ENCODE measurements at regions not wholly inside any gene's neighbourhood (a gene's known extent, or its start where the extent isn't known, plus 50 kb on each side); places are given as distances from the start of the nearest gene placed in this dataset.

DNA sequence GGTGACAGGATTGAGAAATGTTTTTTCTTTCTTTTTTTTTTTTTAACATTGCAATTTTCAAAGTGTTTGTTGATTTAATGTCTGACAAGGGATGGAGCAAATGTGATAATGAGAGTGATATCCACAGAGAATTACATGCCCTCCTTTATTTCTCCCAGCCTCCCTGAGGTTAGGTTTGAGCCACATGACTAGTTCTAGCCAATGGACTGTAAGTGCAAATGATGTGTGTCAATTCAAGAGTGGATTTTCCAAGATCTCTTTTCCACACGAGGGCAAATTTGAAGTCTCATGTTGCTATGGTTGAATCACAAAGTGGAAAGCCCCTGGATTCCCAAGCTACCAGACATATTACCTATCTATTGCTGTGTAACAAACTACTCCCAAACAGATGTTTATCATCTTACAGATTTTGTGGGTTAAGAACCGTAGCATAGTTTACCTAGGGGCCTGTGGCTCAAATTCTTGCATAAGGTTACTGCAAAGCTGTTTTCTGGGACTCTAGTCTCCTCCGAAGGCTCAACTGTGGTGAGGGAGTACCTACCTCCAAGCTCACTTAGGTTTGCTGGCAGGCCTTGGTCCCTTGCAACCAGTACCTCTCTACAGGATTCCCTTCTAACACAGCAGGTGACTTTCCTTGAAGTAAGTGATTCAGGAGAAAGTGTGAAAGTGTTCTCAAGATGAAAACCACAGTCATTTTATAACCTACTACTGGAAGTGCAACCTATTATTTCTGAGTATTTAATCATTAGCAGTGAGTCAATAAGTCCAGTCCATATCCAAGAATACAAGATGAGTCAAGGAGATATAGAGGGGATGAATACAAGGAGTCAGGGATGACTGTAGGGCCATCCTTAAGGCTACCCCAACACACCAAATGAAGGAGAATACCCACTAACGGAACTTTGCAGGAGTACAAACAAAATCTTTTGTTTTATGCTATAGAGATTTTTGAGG is 533.6 kb downstream of the PTPRC start:
- Histone ChIP-seq H3K4me3 (ENCODE audit: low read length) (no peak overlapping the region), H3K27me3 (ENCODE audit: insufficient read depth, low read length, poor library complexity, severe bottlenecking) (no peaks in the 10 kb centered on the region), H3K36me3 (ENCODE audit: insufficient read depth, low read length) (no peaks in the 10 kb centered on the region), H3K27ac (ENCODE audit: low read depth, low read length) (no peak overlapping the region), H3K9me3 (ENCODE audit: low read length) (no peaks in the 10 kb centered on the region), H3K4me1 (ENCODE audit: insufficient read depth, low read length) (peaks cover 45% of the 10 kb centered on the region)
- Mint-ChIP-seq H3K27me3 (no peaks in the 10 kb centered on the region), H3K27ac (peak overlapping the region; percentile 54 to 97 (median 87)), H3K4me1 (peaks cover 59 to 69% (median 63%) of the 10 kb centered on the region in 3 donors), H3K9me3 (no peaks in the 10 kb centered on the region), H3K4me3 (peak overlapping the region in 6 of 7 donors; percentile 16 to 37 (median 24)), H3K36me3 (no peaks in the 10 kb centered on the region)
- ChIA-PET CTCF (interaction anchor here (0.9 kb wide), 1 partner anchor 782 kb away, joined by 3 read pairs; no protein-coding TSS in a partner anchor), POLR2A (no interaction called here)
- no peak for DNase-seq

DNA sequence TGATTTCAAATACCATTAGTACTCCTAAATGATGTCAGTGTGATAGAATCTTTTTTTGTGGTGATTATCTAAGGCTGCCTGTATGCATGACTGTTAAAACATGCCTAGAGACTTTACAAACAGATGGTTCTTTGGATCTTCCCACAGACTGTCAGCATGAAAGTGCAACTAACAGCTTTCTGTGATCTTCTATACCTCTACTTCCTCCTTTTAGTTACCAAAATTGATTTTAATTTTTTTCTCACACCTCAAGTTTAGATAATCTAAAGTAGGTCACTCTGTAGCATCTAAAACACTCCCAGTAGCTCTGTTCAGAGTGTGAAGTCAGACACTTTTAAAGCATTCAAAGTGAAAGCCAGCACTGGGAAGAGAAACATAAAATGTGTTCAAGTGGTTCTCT is 534.5 kb downstream of the PTPRC start:
- H3K4me1 ChIP-seq (ENCODE audit: insufficient read depth, low read length) = peaks cover 45% of the 10 kb centered on the region
- H3K27me3 ChIP-seq (ENCODE audit: insufficient read depth, low read length, poor library complexity, severe bottlenecking) = no peaks in the 10 kb centered on the region
- H3K4me1 Mint-ChIP-seq = peaks cover 57 to 64% (median 60%) of the 10 kb centered on the region in 3 donors
- H3K4me3 Mint-ChIP-seq = peak overlapping the region; percentile 7 to 70 (median 16)
- peak overlapping the region; percentile 9 to 97 (median 80) for H3K27ac Mint-ChIP-seq
- DNase-seq = peak in 2 of 5 donors; percentile 24 to 74
- ChIA-PET POLR2A (interaction anchor here (0.5 to 0.6 kb wide), 2 partner anchors 124 to 1655 kb away, joined by 3 read pairs; no protein-coding TSS in a partner anchor), CTCF (interaction anchor here (0.9 kb wide), 1 partner anchor 782 kb away, joined by 3 read pairs; no protein-coding TSS in a partner anchor)
- H3K9me3 Mint-ChIP-seq = no peaks in the 10 kb centered on the region
- H3K27me3 Mint-ChIP-seq = no peaks in the 10 kb centered on the region
- H3K27ac ChIP-seq (ENCODE audit: low read depth, low read length) = no peak overlapping the region
- H3K9me3 ChIP-seq (ENCODE audit: low read length) = no peaks in the 10 kb centered on the region
- H3K4me3 ChIP-seq (ENCODE audit: low read length) = no peak overlapping the region
- no peaks in the 10 kb centered on the region for H3K36me3 ChIP-seq (ENCODE audit: insufficient read depth, low read length)
- H3K36me3 Mint-ChIP-seq = no peaks in the 10 kb centered on the region

DNA sequence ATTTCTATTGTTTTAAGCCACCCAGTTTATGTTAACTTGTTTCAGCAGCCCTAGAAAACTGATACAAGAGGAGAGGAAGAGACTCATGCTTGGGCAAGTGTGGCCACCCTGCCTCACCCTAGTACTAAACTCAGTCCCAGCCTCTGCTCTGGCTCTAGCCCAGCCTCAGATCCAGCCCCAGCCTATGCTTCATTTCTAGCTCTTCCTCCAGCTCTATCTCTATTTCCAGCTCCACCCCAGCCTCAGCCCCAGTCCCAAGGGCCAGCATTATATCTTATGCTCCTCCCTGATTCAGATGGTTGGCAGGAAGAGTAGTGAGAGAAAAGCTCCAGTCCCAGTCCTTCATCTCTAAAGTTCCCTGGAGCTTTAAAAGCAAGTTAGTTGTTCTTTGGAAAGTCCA is 535.5 kb downstream of the PTPRC start:
- Histone ChIP-seq H3K27me3 (ENCODE audit: insufficient read depth, low read length, poor library complexity, severe bottlenecking) (no peaks in the 10 kb centered on the region), H3K4me3 (ENCODE audit: low read length) (no peak overlapping the region), H3K4me1 (ENCODE audit: insufficient read depth, low read length) (peaks cover 35% of the 10 kb centered on the region), H3K27ac (ENCODE audit: low read depth, low read length) (no peak overlapping the region), H3K36me3 (ENCODE audit: insufficient read depth, low read length) (no peaks in the 10 kb centered on the region), H3K9me3 (ENCODE audit: low read length) (no peaks in the 10 kb centered on the region)
- Mint-ChIP-seq H3K4me1 (peaks cover 47 to 54% (median 50%) of the 10 kb centered on the region in 3 donors), H3K9me3 (no peaks in the 10 kb centered on the region), H3K27ac (peak overlapping the region; percentile 68 to 97 (median 88)), H3K4me3 (peak overlapping the region in 5 of 7 donors; percentile 7 to 62 (median 24)), H3K27me3 (no peaks in the 10 kb centered on the region), H3K36me3 (no peaks in the 10 kb centered on the region)
- POLR2A ChIA-PET = no interaction called here
- CTCF ChIA-PET = no interaction called here
- no peak for DNase-seq

DNA sequence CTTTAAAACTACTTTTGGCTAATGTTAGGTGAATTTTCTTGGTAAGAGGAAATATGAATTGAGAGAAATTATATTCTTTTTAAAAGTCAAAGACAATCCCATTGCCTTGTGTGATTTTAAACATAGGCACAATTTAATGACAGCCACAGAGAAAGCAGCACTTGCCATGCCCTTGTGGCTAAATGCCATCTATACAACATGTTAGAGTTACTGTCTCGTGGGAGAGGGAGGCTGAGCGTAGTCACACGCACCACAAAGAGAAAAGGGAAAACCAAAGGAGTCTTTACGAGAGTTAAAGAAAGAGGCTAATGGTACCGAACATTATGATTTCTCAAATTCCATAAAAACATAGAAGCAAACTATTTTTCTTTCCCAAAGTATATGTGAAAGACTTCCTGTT is 537.9 kb downstream of the PTPRC start:
- CTCF ChIA-PET = no interaction called here
- H3K4me3 ChIP-seq (ENCODE audit: low read length) = no peak overlapping the region
- Mint-ChIP-seq H3K4me1 (peaks cover 31 to 36% (median 35%) of the 10 kb centered on the region in 3 donors), H3K27me3 (no peaks in the 10 kb centered on the region), H3K9me3 (no peaks in the 10 kb centered on the region), H3K27ac (no peak overlapping the region), H3K4me3 (no peak overlapping the region), H3K36me3 (no peaks in the 10 kb centered on the region)
- H3K36me3 ChIP-seq (ENCODE audit: insufficient read depth, low read length) = no peaks in the 10 kb centered on the region
- no peaks in the 10 kb centered on the region for H3K27me3 ChIP-seq (ENCODE audit: insufficient read depth, low read length, poor library complexity, severe bottlenecking)
- H3K9me3 ChIP-seq (ENCODE audit: low read length) = no peaks in the 10 kb centered on the region
- H3K4me1 ChIP-seq (ENCODE audit: insufficient read depth, low read length) = peaks cover 26% of the 10 kb centered on the region
- POLR2A ChIA-PET = no interaction called here
- H3K27ac ChIP-seq (ENCODE audit: low read depth, low read length) = no peak overlapping the region
- no peak for DNase-seq

DNA sequence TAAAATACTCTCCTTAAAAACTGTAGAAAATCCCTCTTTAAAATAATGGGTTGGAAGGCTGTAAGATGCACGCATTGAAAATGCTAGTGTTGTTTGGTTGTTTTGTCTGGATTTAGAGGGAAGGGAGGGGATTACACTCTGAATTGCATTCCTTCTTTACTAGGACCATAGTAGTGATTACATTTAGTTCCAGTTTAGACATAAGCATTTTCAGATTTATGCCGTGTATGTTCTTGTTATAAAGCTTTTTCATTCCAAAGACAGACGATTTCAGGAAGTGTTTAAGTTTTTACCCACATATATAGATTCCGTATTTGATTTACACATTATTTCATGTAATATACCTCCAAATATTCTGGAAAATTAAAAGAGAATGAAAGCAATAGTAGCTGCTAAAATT is 538.4 kb downstream of the PTPRC start:
- no peaks in the 10 kb centered on the region for H3K27me3 ChIP-seq (ENCODE audit: insufficient read depth, low read length, poor library complexity, severe bottlenecking)
- Mint-ChIP-seq H3K4me3 (no peak overlapping the region), H3K27ac (no peak overlapping the region), H3K4me1 (peaks cover 26 to 31% (median 29%) of the 10 kb centered on the region in 3 donors), H3K9me3 (no peaks in the 10 kb centered on the region), H3K36me3 (no peaks in the 10 kb centered on the region), H3K27me3 (no peaks in the 10 kb centered on the region)
- ChIA-PET POLR2A (no interaction called here), CTCF (no interaction called here)
- no peaks in the 10 kb centered on the region for H3K36me3 ChIP-seq (ENCODE audit: insufficient read depth, low read length)
- no peak for DNase-seq
- H3K4me3 ChIP-seq (ENCODE audit: low read length) = no peak overlapping the region
- H3K4me1 ChIP-seq (ENCODE audit: insufficient read depth, low read length) = peaks cover 23% of the 10 kb centered on the region
- H3K9me3 ChIP-seq (ENCODE audit: low read length) = no peaks in the 10 kb centered on the region
- no peak overlapping the region for H3K27ac ChIP-seq (ENCODE audit: low read depth, low read length)

DNA sequence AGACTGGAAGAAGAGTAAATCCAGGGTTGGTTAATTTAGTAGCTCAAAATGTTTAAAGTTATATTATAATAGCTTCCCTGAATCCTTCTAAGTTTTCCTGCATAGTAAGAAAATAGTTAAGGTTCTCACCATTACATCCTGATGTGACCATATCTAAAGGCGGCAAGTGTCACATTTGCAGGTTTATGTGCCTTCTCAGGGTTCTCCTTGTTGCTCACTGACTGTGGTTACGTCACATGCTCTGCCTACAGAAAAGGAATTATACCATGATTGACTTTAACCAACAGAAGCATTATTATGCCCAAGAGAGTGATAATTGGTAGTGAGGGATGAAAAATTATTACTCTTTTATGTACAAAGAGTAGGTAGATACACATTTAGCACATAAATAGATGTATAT is 539.8 kb downstream of the PTPRC start:
- peaks cover 14 to 17% (median 15%) of the 10 kb centered on the region in 3 donors for H3K4me1 Mint-ChIP-seq

DNA sequence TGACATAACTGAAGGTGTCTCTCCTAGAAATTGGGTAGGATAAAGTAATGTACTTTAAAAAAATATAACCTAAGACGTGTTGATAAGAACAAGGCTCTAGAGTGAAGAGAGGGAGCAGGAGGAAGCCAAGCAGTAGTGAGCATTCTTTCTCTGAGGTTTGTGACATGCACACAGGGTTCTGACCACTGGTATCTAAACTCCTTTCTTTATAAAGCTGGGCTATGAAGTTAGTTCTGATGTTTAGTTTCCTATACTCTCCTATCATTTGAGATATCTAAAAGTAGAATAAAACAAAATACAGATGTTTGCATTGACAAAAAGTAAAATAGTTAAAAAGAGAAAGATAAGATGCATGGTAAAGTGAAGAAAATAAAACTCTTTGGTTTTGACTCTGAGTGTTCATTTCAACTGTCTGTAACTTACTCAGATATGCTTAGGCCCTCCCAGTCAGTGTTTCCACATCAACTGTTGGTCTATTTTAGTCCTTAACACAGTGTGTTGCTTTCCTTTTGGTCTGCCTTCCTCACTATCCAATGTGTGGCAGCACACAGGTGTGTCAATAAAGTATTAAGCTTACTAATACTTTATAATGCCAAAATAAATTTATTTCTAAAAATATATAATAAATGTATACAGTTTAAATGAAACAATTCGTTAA is 543.5 kb downstream of the PTPRC start:
- Mint-ChIP-seq H3K36me3 (no peaks in the 10 kb centered on the region), H3K27me3 (no peaks in the 10 kb centered on the region), H3K9me3 (no peaks in the 10 kb centered on the region), H3K4me1 (no peaks in the 10 kb centered on the region), H3K27ac (no peak overlapping the region), H3K4me3 (no peak overlapping the region)
- H3K36me3 ChIP-seq (ENCODE audit: insufficient read depth, low read length) = no peaks in the 10 kb centered on the region
- no peak for DNase-seq
- ChIA-PET CTCF (no interaction called here), POLR2A (no interaction called here)
- H3K9me3 ChIP-seq (ENCODE audit: low read length) = no peaks in the 10 kb centered on the region
- H3K4me3 ChIP-seq (ENCODE audit: low read length) = no peak overlapping the region
- H3K27me3 ChIP-seq (ENCODE audit: insufficient read depth, low read length, poor library complexity, severe bottlenecking) = no peaks in the 10 kb centered on the region
- no peak overlapping the region for H3K27ac ChIP-seq (ENCODE audit: low read depth, low read length)
- no peaks in the 10 kb centered on the region for H3K4me1 ChIP-seq (ENCODE audit: insufficient read depth, low read length)

More for the DNA sequence above, 539.8 kb downstream of the PTPRC start:
- Mint-ChIP-seq H3K4me3 (no peak overlapping the region), H3K9me3 (no peaks in the 10 kb centered on the region), H3K36me3 (no peaks in the 10 kb centered on the region), H3K27ac (no peak overlapping the region), H3K27me3 (no peaks in the 10 kb centered on the region)
- no peak for DNase-seq
- H3K9me3 ChIP-seq (ENCODE audit: low read length) = no peaks in the 10 kb centered on the region
- H3K4me1 ChIP-seq (ENCODE audit: insufficient read depth, low read length) = peaks cover 10% of the 10 kb centered on the region
- H3K36me3 ChIP-seq (ENCODE audit: insufficient read depth, low read length) = no peaks in the 10 kb centered on the region
- H3K4me3 ChIP-seq (ENCODE audit: low read length) = no peak overlapping the region
- POLR2A ChIA-PET = no interaction called here
- no peaks in the 10 kb centered on the region for H3K27me3 ChIP-seq (ENCODE audit: insufficient read depth, low read length, poor library complexity, severe bottlenecking)
- H3K27ac ChIP-seq (ENCODE audit: low read depth, low read length) = no peak overlapping the region
- CTCF ChIA-PET = no interaction called here

DNA sequence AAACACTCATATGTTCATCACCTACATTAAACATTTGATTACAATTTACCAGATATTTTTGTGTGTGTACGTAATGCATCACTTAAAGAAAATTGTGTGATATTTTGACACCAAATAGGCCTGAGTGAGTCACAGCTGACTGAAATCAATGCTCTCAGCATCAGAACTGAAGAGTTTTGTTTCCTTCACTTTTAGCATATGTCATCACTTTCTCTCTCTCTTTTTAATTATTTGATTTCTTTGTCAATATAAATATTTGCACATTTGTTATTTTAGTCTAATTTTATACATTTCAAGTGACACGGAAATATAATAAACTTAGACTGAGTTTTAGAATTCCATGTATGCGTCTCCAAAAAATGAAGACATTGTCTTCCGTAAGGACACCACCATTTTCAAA is 545.3 kb downstream of the PTPRC start:
- H3K4me1 ChIP-seq (ENCODE audit: insufficient read depth, low read length) = no peaks in the 10 kb centered on the region
- POLR2A ChIA-PET = no interaction called here
- no peak overlapping the region for H3K27ac Mint-ChIP-seq
- no peaks in the 10 kb centered on the region for H3K27me3 ChIP-seq (ENCODE audit: insufficient read depth, low read length, poor library complexity, severe bottlenecking)
- H3K27ac ChIP-seq (ENCODE audit: low read depth, low read length) = no peak overlapping the region
- H3K9me3 ChIP-seq (ENCODE audit: low read length) = no peaks in the 10 kb centered on the region
- no peaks in the 10 kb centered on the region for H3K27me3 Mint-ChIP-seq
- H3K4me1 Mint-ChIP-seq = no peaks in the 10 kb centered on the region
- no peaks in the 10 kb centered on the region for H3K36me3 Mint-ChIP-seq
- DNase-seq = no peak
- no peaks in the 10 kb centered on the region for H3K9me3 Mint-ChIP-seq
- no peak overlapping the region for H3K4me3 Mint-ChIP-seq
- no peaks in the 10 kb centered on the region for H3K36me3 ChIP-seq (ENCODE audit: insufficient read depth, low read length)
- CTCF ChIA-PET = no interaction called here
- no peak overlapping the region for H3K4me3 ChIP-seq (ENCODE audit: low read length)

Data from CD8-positive, alpha-beta memory T cell (primary cell).